ENCODE measurements at regions not wholly inside any gene's neighbourhood (a gene's known extent, or its start where the extent isn't known, plus 50 kb on each side); places are given as distances from the start of the nearest gene placed in this dataset.

DNA sequence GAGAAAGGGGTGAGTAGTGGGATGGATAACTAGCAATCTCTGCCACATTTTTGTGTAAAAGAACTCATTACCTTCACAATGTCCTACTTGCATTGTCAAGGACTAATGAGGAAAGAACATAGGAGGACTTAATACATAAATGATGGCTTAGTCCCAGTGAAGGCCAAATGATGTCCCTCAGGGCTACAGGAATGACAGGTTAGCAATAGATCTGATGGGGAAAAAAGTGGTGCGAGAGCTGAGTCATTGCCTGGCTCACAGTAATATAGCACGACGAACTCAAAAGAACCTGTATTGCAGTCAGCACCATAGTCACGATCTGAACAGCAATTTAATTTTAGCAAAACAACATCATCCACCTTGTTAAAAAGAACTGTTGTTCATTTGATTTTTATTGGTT is 70.9 kb upstream of the ARHGAP36 start:
- H3K36me3 ChIP-seq (ENCODE audit: control insufficient read depth in 4 of 4, insufficient read depth in 4 of 4, low read length in 4 of 4), result no peaks in the 10 kb centered on the region
- no peak for ATAC-seq (ENCODE audit: insufficient read depth, low FRiP score)
- H3K4me1 ChIP-seq (ENCODE audit: control insufficient read depth in 5 of 5, insufficient read depth in 5 of 5, low read length in 5 of 5), result no peaks in the 10 kb centered on the region
- WGBS, 2 donors, result 80 to 97% methylated on average over 4 of the region's 4 CpGs
- no peak for DNase-seq
- TF ChIP-seq, protein P1, sequence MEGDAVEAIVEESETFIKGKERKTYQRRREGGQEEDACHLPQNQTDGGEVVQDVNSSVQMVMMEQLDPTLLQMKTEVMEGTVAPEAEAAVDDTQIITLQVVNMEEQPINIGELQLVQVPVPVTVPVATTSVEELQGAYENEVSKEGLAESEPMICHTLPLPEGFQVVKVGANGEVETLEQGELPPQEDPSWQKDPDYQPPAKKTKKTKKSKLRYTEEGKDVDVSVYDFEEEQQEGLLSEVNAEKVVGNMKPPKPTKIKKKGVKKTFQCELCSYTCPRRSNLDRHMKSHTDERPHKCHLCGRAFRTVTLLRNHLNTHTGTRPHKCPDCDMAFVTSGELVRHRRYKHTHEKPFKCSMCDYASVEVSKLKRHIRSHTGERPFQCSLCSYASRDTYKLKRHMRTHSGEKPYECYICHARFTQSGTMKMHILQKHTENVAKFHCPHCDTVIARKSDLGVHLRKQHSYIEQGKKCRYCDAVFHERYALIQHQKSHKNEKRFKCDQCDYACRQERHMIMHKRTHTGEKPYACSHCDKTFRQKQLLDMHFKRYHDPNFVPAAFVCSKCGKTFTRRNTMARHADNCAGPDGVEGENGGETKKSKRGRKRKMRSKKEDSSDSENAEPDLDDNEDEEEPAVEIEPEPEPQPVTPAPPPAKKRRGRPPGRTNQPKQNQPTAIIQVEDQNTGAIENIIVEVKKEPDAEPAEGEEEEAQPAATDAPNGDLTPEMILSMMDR (IDR thresholded peaks at IDR 0.05; ENCODE audit: control extremely low read depth, extremely low read depth), result no peak
- peaks cover 0 to 2% (median 0%) of the 10 kb centered on the region in 4 donors for H3K9me3 ChIP-seq (ENCODE audit: control insufficient read depth in 4 of 4, insufficient read depth in 3 of 4, low read length in 3 of 4)
- no peak overlapping the region for H3K27ac ChIP-seq (ENCODE audit: low read depth in 1 of 2, low read length in 1 of 2)
- peaks cover 9 to 38% (median 18%) of the 10 kb centered on the region in 3 donors for H3K27me3 ChIP-seq (ENCODE audit: control insufficient read depth in 3 of 3, insufficient read depth in 3 of 3, low read length in 2 of 3)
- no peak overlapping the region for H3K4me3 ChIP-seq
- H3K9ac ChIP-seq (ENCODE audit: insufficient read depth in 1 of 2, low read length in 2 of 2), result no peak overlapping the region

DNA sequence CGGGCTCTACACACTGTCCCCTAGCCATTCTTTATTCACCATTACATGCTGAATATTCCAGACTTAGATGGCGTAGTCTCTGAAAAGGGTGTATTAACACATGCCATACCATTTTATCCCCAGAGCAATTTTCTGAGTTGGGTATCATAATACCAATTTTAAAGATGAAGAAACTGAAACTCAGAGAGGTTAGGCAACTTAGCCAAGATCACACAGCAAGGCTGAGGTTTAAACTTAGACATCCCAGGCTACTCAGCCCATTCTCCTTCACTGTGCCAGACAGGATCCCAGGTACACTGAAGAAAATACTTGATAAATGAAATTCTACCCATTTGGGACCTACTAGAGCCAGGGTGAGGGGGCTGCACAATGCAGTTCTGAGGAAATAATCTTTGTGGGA is 67.4 kb upstream of the ARHGAP36 start:
- ATAC-seq (ENCODE audit: insufficient read depth, low FRiP score), result no peak
- no peak for DNase-seq
- no peak overlapping the region for H3K9ac ChIP-seq (ENCODE audit: insufficient read depth in 1 of 2, low read length in 2 of 2)
- H3K9me3 ChIP-seq (ENCODE audit: control insufficient read depth in 4 of 4, insufficient read depth in 3 of 4, low read length in 3 of 4), result peaks cover 0 to 2% (median 0%) of the 10 kb centered on the region in 4 donors
- no peaks in the 10 kb centered on the region for H3K4me1 ChIP-seq (ENCODE audit: control insufficient read depth in 5 of 5, insufficient read depth in 5 of 5, low read length in 5 of 5)
- no peaks in the 10 kb centered on the region for H3K36me3 ChIP-seq (ENCODE audit: control insufficient read depth in 4 of 4, insufficient read depth in 4 of 4, low read length in 4 of 4)
- TF ChIP-seq, protein P1 (IDR thresholded peaks at IDR 0.05; ENCODE audit: control extremely low read depth, extremely low read depth), result no peak
- no peak overlapping the region for H3K4me3 ChIP-seq
- H3K27me3 ChIP-seq (ENCODE audit: control insufficient read depth in 3 of 3, insufficient read depth in 3 of 3, low read length in 2 of 3), result peaks cover 9 to 44% (median 15%) of the 10 kb centered on the region in 3 donors
- H3K27ac ChIP-seq (ENCODE audit: low read depth in 1 of 2, low read length in 1 of 2), result no peak overlapping the region
- whole genome bisulfite sequencing, 2 donors, result 94 to 100% methylated on average over 2 of the region's 2 CpGs

DNA sequence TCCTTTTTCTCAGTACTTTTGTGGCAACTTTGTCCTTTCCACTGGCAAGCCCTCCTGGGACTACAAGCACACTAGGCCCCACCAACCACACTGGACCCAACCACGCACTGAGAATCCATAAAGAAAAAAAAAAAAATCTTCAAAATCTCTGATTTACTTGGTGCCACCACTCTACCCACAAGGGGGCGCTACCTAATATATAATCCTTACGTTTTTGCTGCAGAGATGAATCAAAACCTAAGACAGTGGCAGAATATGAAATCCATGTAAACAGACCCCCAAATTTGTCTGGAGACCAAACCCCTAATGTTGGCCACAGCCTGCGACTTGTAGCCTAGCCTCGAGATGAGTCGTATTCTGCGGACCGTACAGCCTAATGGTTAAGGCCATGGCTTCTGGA is 63.5 kb upstream of the ARHGAP36 start:
- DNase-seq (peak; percentile 15 to 41 (median 17)), ATAC-seq (ENCODE audit: insufficient read depth, low FRiP score) (no peak)
- WGBS, 2 donors, result 44 to 53% methylated on average over 8 of the region's 8 CpGs

More for the DNA sequence above, 63.5 kb upstream of the ARHGAP36 start:
- H3K4me1 ChIP-seq (ENCODE audit: control insufficient read depth in 5 of 5, insufficient read depth in 5 of 5, low read length in 5 of 5), result no peaks in the 10 kb centered on the region
- H3K9ac ChIP-seq (ENCODE audit: insufficient read depth in 1 of 2, low read length in 2 of 2), result no peak overlapping the region
- H3K4me3 ChIP-seq, result no peak overlapping the region
- peaks cover 0 to 51% (median 10%) of the 10 kb centered on the region in 3 donors for H3K27me3 ChIP-seq (ENCODE audit: control insufficient read depth in 3 of 3, insufficient read depth in 3 of 3, low read length in 2 of 3)
- TF ChIP-seq, protein P1 (IDR thresholded peaks at IDR 0.05; ENCODE audit: control extremely low read depth, extremely low read depth), result no peak
- H3K9me3 ChIP-seq (ENCODE audit: control insufficient read depth in 4 of 4, insufficient read depth in 3 of 4, low read length in 3 of 4), result no peaks in the 10 kb centered on the region
- H3K36me3 ChIP-seq (ENCODE audit: control insufficient read depth in 4 of 4, insufficient read depth in 4 of 4, low read length in 4 of 4), result no peaks in the 10 kb centered on the region
- no peak overlapping the region for H3K27ac ChIP-seq (ENCODE audit: low read depth in 1 of 2, low read length in 1 of 2)

Measured in lung (tissue), 11 donors.